ENCODE measurements at regions not wholly inside any gene's neighbourhood (a gene's known extent, or its start where the extent isn't known, plus 50 kb on each side); places are given as distances from the start of the nearest gene placed in this dataset.

GRCh38 chr16:85259832-85260167 is 147.5 kb upstream of the CIBAR2 start:
- BruUV-seq (replicated peaks): no TSS peak
- DNase-seq (ENCODE audit: low read depth, low spot score) (no peak), ATAC-seq (no peak)
- ChIA-PET POLR2A (no interaction called here), CTCF (no interaction called here)
- no peaks in the 10 kb centered on the region for H3K4me1 ChIP-seq (ENCODE audit: control insufficient read depth, insufficient read depth, low read length)
- TF ChIP-seq TCF7L2 (IDR thresholded peaks at IDR 0.05; ENCODE audit: low read depth, low read length) (no peak), POLR2AphosphoS5 (IDR thresholded peaks at IDR 0.05; ENCODE audit: low read depth, low read length) (no peak), REST (IDR thresholded peaks at IDR 0.05; ENCODE audit: insufficient read depth in 1 of 2, low read depth in 2 of 2, low read length in 1 of 2) (no peak), SIN3A (IDR thresholded peaks at IDR 0.05; ENCODE audit: borderline replicate concordance, insufficient read depth, low read depth, low read length) (no peak)
- TF ChIP-seq, protein P1, sequence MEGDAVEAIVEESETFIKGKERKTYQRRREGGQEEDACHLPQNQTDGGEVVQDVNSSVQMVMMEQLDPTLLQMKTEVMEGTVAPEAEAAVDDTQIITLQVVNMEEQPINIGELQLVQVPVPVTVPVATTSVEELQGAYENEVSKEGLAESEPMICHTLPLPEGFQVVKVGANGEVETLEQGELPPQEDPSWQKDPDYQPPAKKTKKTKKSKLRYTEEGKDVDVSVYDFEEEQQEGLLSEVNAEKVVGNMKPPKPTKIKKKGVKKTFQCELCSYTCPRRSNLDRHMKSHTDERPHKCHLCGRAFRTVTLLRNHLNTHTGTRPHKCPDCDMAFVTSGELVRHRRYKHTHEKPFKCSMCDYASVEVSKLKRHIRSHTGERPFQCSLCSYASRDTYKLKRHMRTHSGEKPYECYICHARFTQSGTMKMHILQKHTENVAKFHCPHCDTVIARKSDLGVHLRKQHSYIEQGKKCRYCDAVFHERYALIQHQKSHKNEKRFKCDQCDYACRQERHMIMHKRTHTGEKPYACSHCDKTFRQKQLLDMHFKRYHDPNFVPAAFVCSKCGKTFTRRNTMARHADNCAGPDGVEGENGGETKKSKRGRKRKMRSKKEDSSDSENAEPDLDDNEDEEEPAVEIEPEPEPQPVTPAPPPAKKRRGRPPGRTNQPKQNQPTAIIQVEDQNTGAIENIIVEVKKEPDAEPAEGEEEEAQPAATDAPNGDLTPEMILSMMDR (IDR thresholded peaks at IDR 0.05): no peak
- H3K27me3 ChIP-seq (ENCODE audit: control insufficient read depth, insufficient read depth, low read length): no peaks in the 10 kb centered on the region
- in situ Hi-C loops (cut with HindIII; ENCODE audit: low pct_unique_long_range_greater_than_20kb, low sequenced_read_pairs): no loop called here
- H3K9me3 ChIP-seq (ENCODE audit: control insufficient read depth, insufficient read depth, low read depth, low read length): no peaks in the 10 kb centered on the region
- no peak overlapping the region for H3K27ac ChIP-seq (ENCODE audit: low read length)
- no peaks in the 10 kb centered on the region for H3K36me3 ChIP-seq (ENCODE audit: control insufficient read depth, insufficient read depth, low read length)
- intact Hi-C loops (cut with micrococcal nuclease; ENCODE audit: unreplicated experiment): no loop called here
- H3K4me3 ChIP-seq (ENCODE audit: low read depth in 2 of 2, low read length in 2 of 2): no peak overlapping the region

DNA sequence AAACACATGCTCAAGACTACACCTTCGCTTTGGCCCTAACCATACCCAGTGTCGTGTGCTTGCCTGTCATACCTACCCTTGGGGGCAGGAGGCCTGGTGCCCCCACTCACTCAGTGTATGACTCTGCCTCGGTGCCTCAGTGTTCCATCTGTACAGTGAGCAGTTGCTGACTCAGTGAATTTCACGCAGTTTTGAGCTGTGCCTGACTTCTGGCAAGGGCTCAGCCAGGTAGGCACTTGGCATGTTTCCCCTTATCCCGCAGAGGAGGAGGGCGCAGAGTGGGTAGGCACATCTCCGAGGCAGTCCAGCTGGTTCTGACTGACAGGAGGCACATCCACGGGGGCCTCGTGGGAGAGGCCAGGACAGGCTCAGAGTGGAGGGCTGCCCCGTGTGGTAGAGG is 148.9 kb upstream of the CIBAR2 start:
- no peak for TF ChIP-seq REST (IDR thresholded peaks at IDR 0.05; ENCODE audit: insufficient read depth in 1 of 2, low read depth in 2 of 2, low read length in 1 of 2)
- no peak for TF ChIP-seq POLR2AphosphoS5 (IDR thresholded peaks at IDR 0.05; ENCODE audit: low read depth, low read length)
- no peak for TF ChIP-seq TCF7L2 (IDR thresholded peaks at IDR 0.05; ENCODE audit: low read depth, low read length)
- TF ChIP-seq, protein P1 (IDR thresholded peaks at IDR 0.05): no peak
- no peak for TF ChIP-seq SIN3A (IDR thresholded peaks at IDR 0.05; ENCODE audit: borderline replicate concordance, insufficient read depth, low read depth, low read length)
- H3K9me3 ChIP-seq (ENCODE audit: control insufficient read depth, insufficient read depth, low read depth, low read length): no peaks in the 10 kb centered on the region
- BruUV-seq (replicated peaks): no TSS peak
- in situ Hi-C loops (cut with HindIII; ENCODE audit: low pct_unique_long_range_greater_than_20kb, low sequenced_read_pairs) (no loop called here), intact Hi-C loops (cut with micrococcal nuclease; ENCODE audit: unreplicated experiment) (no loop called here)
- CTCF ChIA-PET: interaction anchor here (0.6 kb wide), 1 partner anchor 15 kb away, joined by 3 read pairs; no protein-coding TSS in a partner anchor
- H3K36me3 ChIP-seq (ENCODE audit: control insufficient read depth, insufficient read depth, low read length): no peaks in the 10 kb centered on the region
- no peak for DNase-seq (ENCODE audit: low read depth, low spot score)
- POLR2A ChIA-PET: no interaction called here
- H3K27me3 ChIP-seq (ENCODE audit: control insufficient read depth, insufficient read depth, low read length): no peaks in the 10 kb centered on the region
- no peak overlapping the region for H3K4me3 ChIP-seq (ENCODE audit: low read depth in 2 of 2, low read length in 2 of 2)
- no peak for ATAC-seq
- H3K27ac ChIP-seq (ENCODE audit: low read length): no peak overlapping the region
- H3K4me1 ChIP-seq (ENCODE audit: control insufficient read depth, insufficient read depth, low read length): no peaks in the 10 kb centered on the region
